ENCODE measurements at regions not wholly inside any gene's neighbourhood (a gene's known extent, or its start where the extent isn't known, plus 50 kb on each side); places are given as distances from the start of the nearest gene placed in this dataset.

GRCh38 chr11:29458252-29458651 is 558.6 kb downstream of the KCNA4 start:
- no peak for TF ChIP-seq CTCF (IDR thresholded peaks at IDR 0.05)
- peaks cover 5% of the 10 kb centered on the region for H3K9me3 Mint-ChIP-seq
- intact Hi-C loops (cut with micrococcal nuclease): no loop called here
- H3K36me3 Mint-ChIP-seq (ENCODE audit: low read depth): no peaks in the 10 kb centered on the region
- DNase-seq (no peak), ATAC-seq (no peak)
- H3K27me3 Mint-ChIP-seq: no peaks in the 10 kb centered on the region
- no peak overlapping the region for H3K4me3 Mint-ChIP-seq
- POLR2A ChIA-PET: no interaction called here
- CTCF ChIA-PET: no interaction called here
- H3K4me1 Mint-ChIP-seq (ENCODE audit: low read depth): no peaks in the 10 kb centered on the region
- no peak overlapping the region for H3K27ac Mint-ChIP-seq

- ATAC-seq (no peak), DNase-seq (no peak)
- Mint-ChIP-seq H3K27ac (no peak overlapping the region), H3K36me3 (ENCODE audit: low read depth) (no peaks in the 10 kb centered on the region), H3K4me3 (no peak overlapping the region), H3K9me3 (no peaks in the 10 kb centered on the region), H3K27me3 (no peaks in the 10 kb centered on the region), H3K4me1 (ENCODE audit: low read depth) (no peaks in the 10 kb centered on the region)
- ChIA-PET CTCF (no interaction called here), POLR2A (no interaction called here)
- TF ChIP-seq CTCF (IDR thresholded peaks at IDR 0.05): no peak
- intact Hi-C loops (cut with micrococcal nuclease): no loop called here
These were observed 564.7 kb downstream of the KCNA4 start for GRCh38 chr11:29452146-29452545.

GRCh38 chr11:29449281-29450074 is 567.4 kb downstream of the KCNA4 start:
- no peak overlapping the region for H3K27ac Mint-ChIP-seq
- DNase-seq (no peak), ATAC-seq (no peak)
- no peaks in the 10 kb centered on the region for H3K9me3 Mint-ChIP-seq
- POLR2A ChIA-PET: no interaction called here
- CTCF ChIA-PET: interaction anchor here (1.3 kb wide), 1 partner anchor 143 kb away, joined by 3 read pairs; no protein-coding TSS in a partner anchor
- intact Hi-C loops (cut with micrococcal nuclease): no loop called here
- no peaks in the 10 kb centered on the region for H3K36me3 Mint-ChIP-seq (ENCODE audit: low read depth)
- no peaks in the 10 kb centered on the region for H3K4me1 Mint-ChIP-seq (ENCODE audit: low read depth)
- no peak for TF ChIP-seq CTCF (IDR thresholded peaks at IDR 0.05)
- no peaks in the 10 kb centered on the region for H3K27me3 Mint-ChIP-seq
- H3K4me3 Mint-ChIP-seq: no peak overlapping the region

- Mint-ChIP-seq H3K27ac (no peak overlapping the region), H3K27me3 (no peaks in the 10 kb centered on the region), H3K4me1 (ENCODE audit: low read depth) (no peaks in the 10 kb centered on the region), H3K4me3 (no peak overlapping the region), H3K36me3 (ENCODE audit: low read depth) (no peaks in the 10 kb centered on the region), H3K9me3 (no peaks in the 10 kb centered on the region)
- no peak for TF ChIP-seq CTCF (IDR thresholded peaks at IDR 0.05)
- POLR2A ChIA-PET: no interaction called here
- intact Hi-C loops (cut with micrococcal nuclease): no loop called here
- CTCF ChIA-PET: no interaction called here
- DNase-seq (no peak), ATAC-seq (no peak)
These were observed 568.5 kb downstream of the KCNA4 start for GRCh38 chr11:29448246-29448877.

- ChIA-PET POLR2A (no interaction called here), CTCF (interaction anchor here (0.6 kb wide), 1 partner anchor 15 kb away, joined by 3 read pairs; no protein-coding TSS in a partner anchor)
- no peaks in the 10 kb centered on the region for H3K27me3 Mint-ChIP-seq
- no peak overlapping the region for H3K4me3 Mint-ChIP-seq
- no peak overlapping the region for H3K27ac Mint-ChIP-seq
- TF ChIP-seq CTCF (IDR thresholded peaks at IDR 0.05): no peak
- no peaks in the 10 kb centered on the region for H3K4me1 Mint-ChIP-seq (ENCODE audit: low read depth)
- intact Hi-C loops (cut with micrococcal nuclease): no loop called here
- H3K9me3 Mint-ChIP-seq: no peaks in the 10 kb centered on the region
- no peak for DNase-seq
- no peaks in the 10 kb centered on the region for H3K36me3 Mint-ChIP-seq (ENCODE audit: low read depth)
- ATAC-seq: no peak
These were observed 569.0 kb downstream of the KCNA4 start for GRCh38 chr11:29447821-29448220.

Data from activated CD8-positive, alpha-beta T cell treated with anti-CD3 and anti-CD28 coated beads for 36 hours (primary cell).